ENCODE measurements at regions not wholly inside any gene's neighbourhood (a gene's known extent, or its start where the extent isn't known, plus 50 kb on each side); places are given as distances from the start of the nearest gene placed in this dataset.

GRCh38 chr9:89731262-89732182, 126.7 kb downstream of the GADD45G start:
- Histone ChIP-seq H3K9ac (ENCODE audit: low read length) (no peak overlapping the region), H3K27me3 (ENCODE audit: control insufficient read depth, insufficient read depth, low read length) (no peaks in the 10 kb centered on the region), H3K4me1 (ENCODE audit: control insufficient read depth, insufficient read depth, low read length) (peaks cover 29% of the 10 kb centered on the region), H3K36me3 (ENCODE audit: control insufficient read depth, insufficient read depth, low read length) (no peaks in the 10 kb centered on the region), H3K4me3 (ENCODE audit: low read length) (no peak overlapping the region), H3K9me3 (ENCODE audit: control insufficient read depth, low read length) (no peaks in the 10 kb centered on the region)

GRCh38 chr9:89732295-89732938, 127.6 kb downstream of the GADD45G start:
- Histone ChIP-seq H3K9me3 (ENCODE audit: control insufficient read depth, low read length) (no peaks in the 10 kb centered on the region), H3K4me1 (ENCODE audit: control insufficient read depth, insufficient read depth, low read length) (peaks cover 29% of the 10 kb centered on the region), H3K36me3 (ENCODE audit: control insufficient read depth, insufficient read depth, low read length) (no peaks in the 10 kb centered on the region), H3K27me3 (ENCODE audit: control insufficient read depth, insufficient read depth, low read length) (no peaks in the 10 kb centered on the region), H3K9ac (ENCODE audit: low read length) (no peak overlapping the region), H3K4me3 (ENCODE audit: low read length) (no peak overlapping the region)

GRCh38 chr9:89732939-89733324, 128.1 kb downstream of the GADD45G start:
- no peaks in the 10 kb centered on the region for H3K9me3 ChIP-seq (ENCODE audit: control insufficient read depth, low read length)
- peaks cover 29% of the 10 kb centered on the region for H3K4me1 ChIP-seq (ENCODE audit: control insufficient read depth, insufficient read depth, low read length)
- no peaks in the 10 kb centered on the region for H3K27me3 ChIP-seq (ENCODE audit: control insufficient read depth, insufficient read depth, low read length)
- H3K4me3 ChIP-seq (ENCODE audit: low read length): no peak overlapping the region
- no peak overlapping the region for H3K9ac ChIP-seq (ENCODE audit: low read length)
- no peaks in the 10 kb centered on the region for H3K36me3 ChIP-seq (ENCODE audit: control insufficient read depth, insufficient read depth, low read length)

- Histone ChIP-seq H3K36me3 (ENCODE audit: control insufficient read depth, insufficient read depth, low read length) (no peaks in the 10 kb centered on the region), H3K9me3 (ENCODE audit: control insufficient read depth, low read length) (no peaks in the 10 kb centered on the region), H3K4me3 (ENCODE audit: low read length) (no peak overlapping the region), H3K27me3 (ENCODE audit: control insufficient read depth, insufficient read depth, low read length) (no peaks in the 10 kb centered on the region), H3K9ac (ENCODE audit: low read length) (no peak overlapping the region), H3K4me1 (ENCODE audit: control insufficient read depth, insufficient read depth, low read length) (peaks cover 22% of the 10 kb centered on the region)
Observed at GRCh38 chr9:89734600-89735041, 129.8 kb downstream of the GADD45G start.

GRCh38 chr9:89738137-89738932, 133.5 kb downstream of the GADD45G start:
- no peak overlapping the region for H3K9ac ChIP-seq (ENCODE audit: low read length)
- no peak overlapping the region for H3K4me3 ChIP-seq (ENCODE audit: low read length)
- no peaks in the 10 kb centered on the region for H3K4me1 ChIP-seq (ENCODE audit: control insufficient read depth, insufficient read depth, low read length)
- no peaks in the 10 kb centered on the region for H3K27me3 ChIP-seq (ENCODE audit: control insufficient read depth, insufficient read depth, low read length)
- no peaks in the 10 kb centered on the region for H3K9me3 ChIP-seq (ENCODE audit: control insufficient read depth, low read length)
- H3K36me3 ChIP-seq (ENCODE audit: control insufficient read depth, insufficient read depth, low read length): no peaks in the 10 kb centered on the region

GRCh38 chr9:89739511-89739910, 134.7 kb downstream of the GADD45G start:
- Histone ChIP-seq H3K4me1 (ENCODE audit: control insufficient read depth, insufficient read depth, low read length) (no peaks in the 10 kb centered on the region), H3K4me3 (ENCODE audit: low read length) (no peak overlapping the region), H3K36me3 (ENCODE audit: control insufficient read depth, insufficient read depth, low read length) (no peaks in the 10 kb centered on the region), H3K9ac (ENCODE audit: low read length) (no peak overlapping the region), H3K27me3 (ENCODE audit: control insufficient read depth, insufficient read depth, low read length) (no peaks in the 10 kb centered on the region), H3K9me3 (ENCODE audit: control insufficient read depth, low read length) (no peaks in the 10 kb centered on the region)

GRCh38 chr9:89739916-89740315, 135.1 kb downstream of the GADD45G start:
- H3K36me3 ChIP-seq (ENCODE audit: control insufficient read depth, insufficient read depth, low read length): no peaks in the 10 kb centered on the region
- no peak overlapping the region for H3K4me3 ChIP-seq (ENCODE audit: low read length)
- no peaks in the 10 kb centered on the region for H3K27me3 ChIP-seq (ENCODE audit: control insufficient read depth, insufficient read depth, low read length)
- no peaks in the 10 kb centered on the region for H3K9me3 ChIP-seq (ENCODE audit: control insufficient read depth, low read length)
- no peak overlapping the region for H3K9ac ChIP-seq (ENCODE audit: low read length)
- H3K4me1 ChIP-seq (ENCODE audit: control insufficient read depth, insufficient read depth, low read length): no peaks in the 10 kb centered on the region

- Histone ChIP-seq H3K36me3 (ENCODE audit: control insufficient read depth, insufficient read depth, low read length) (no peaks in the 10 kb centered on the region), H3K4me1 (ENCODE audit: control insufficient read depth, insufficient read depth, low read length) (no peaks in the 10 kb centered on the region), H3K9ac (ENCODE audit: low read length) (no peak overlapping the region), H3K27me3 (ENCODE audit: control insufficient read depth, insufficient read depth, low read length) (no peaks in the 10 kb centered on the region), H3K4me3 (ENCODE audit: low read length) (no peak overlapping the region), H3K9me3 (ENCODE audit: control insufficient read depth, low read length) (no peaks in the 10 kb centered on the region)
Observed at GRCh38 chr9:89740722-89741121, 135.9 kb downstream of the GADD45G start.

- H3K9ac ChIP-seq (ENCODE audit: low read length): no peak overlapping the region
- H3K36me3 ChIP-seq (ENCODE audit: control insufficient read depth, insufficient read depth, low read length): no peaks in the 10 kb centered on the region
- no peaks in the 10 kb centered on the region for H3K4me1 ChIP-seq (ENCODE audit: control insufficient read depth, insufficient read depth, low read length)
- no peak overlapping the region for H3K4me3 ChIP-seq (ENCODE audit: low read length)
- H3K27me3 ChIP-seq (ENCODE audit: control insufficient read depth, insufficient read depth, low read length): no peaks in the 10 kb centered on the region
- H3K9me3 ChIP-seq (ENCODE audit: control insufficient read depth, low read length): no peaks in the 10 kb centered on the region
Observed at GRCh38 chr9:89742660-89743059, 137.8 kb downstream of the GADD45G start.

GRCh38 chr9:89743216-89743572, 138.4 kb downstream of the GADD45G start:
- Histone ChIP-seq H3K4me1 (ENCODE audit: control insufficient read depth, insufficient read depth, low read length) (no peaks in the 10 kb centered on the region), H3K9ac (ENCODE audit: low read length) (no peak overlapping the region), H3K36me3 (ENCODE audit: control insufficient read depth, insufficient read depth, low read length) (no peaks in the 10 kb centered on the region), H3K4me3 (ENCODE audit: low read length) (no peak overlapping the region), H3K9me3 (ENCODE audit: control insufficient read depth, low read length) (no peaks in the 10 kb centered on the region), H3K27me3 (ENCODE audit: control insufficient read depth, insufficient read depth, low read length) (no peaks in the 10 kb centered on the region)

GRCh38 chr9:89743573-89744254, 138.9 kb downstream of the GADD45G start:
- Histone ChIP-seq H3K9me3 (ENCODE audit: control insufficient read depth, low read length) (no peaks in the 10 kb centered on the region), H3K4me1 (ENCODE audit: control insufficient read depth, insufficient read depth, low read length) (no peaks in the 10 kb centered on the region), H3K9ac (ENCODE audit: low read length) (no peak overlapping the region), H3K4me3 (ENCODE audit: low read length) (no peak overlapping the region), H3K36me3 (ENCODE audit: control insufficient read depth, insufficient read depth, low read length) (no peaks in the 10 kb centered on the region), H3K27me3 (ENCODE audit: control insufficient read depth, insufficient read depth, low read length) (no peaks in the 10 kb centered on the region)
